OCI-LY7 (cell line): ENCODE measurements at regions not wholly inside any gene's neighbourhood (a gene's known extent, or its start where the extent isn't known, plus 50 kb on each side); places are given as distances from the start of the nearest gene placed in this dataset.

ENCODE experiments used
- BruUV-seq: library from RNA; stranded (reverse); fragments of 400-500 nt; replicated peaks from 2 replicates; lab custom pipeline; 2021; lab: Mats Ljungman, UMichigan
- CTCF ChIA-PET: fragments of 300-600 bp; sonication (Branson Sonifier 250); formaldehyde crosslinking; loops from one replicate; lab custom pipeline; 2022; ENCODE audit warnings: antibody characterized with exemption; ENCODE audit not compliant: unreplicated experiment; lab: Charles Lee
- POLR2A ChIA-PET: fragments of 300-600 bp; sonication (Branson Sonifier 250); formaldehyde crosslinking; loops from one replicate; lab custom pipeline; 2022; ENCODE audit warnings: antibody characterized with exemption; lab: Charles Lee
- DNase-seq: peaks from one replicate; pipeline ENCODE4 v3.0.0-alpha.2; 2015; ENCODE audit warnings: low spot score
- H2AFZ ChIP-seq: fragments of 200-600 bp; sonication (generic), shearing (Covaris generic); 2 replicates; pipeline ENCODE4 v1.6.1; 2014; ENCODE audit warnings: mild to moderate bottlenecking, antibody characterized with exemption, low read length, moderate library complexity
- H3K27ac ChIP-seq: fragments of 200-600 bp; sonication (generic); 2 replicates; pipeline ENCODE4 v1.5.1; 2014; ENCODE audit warnings: mixed run types, low read depth, mild to moderate bottlenecking, moderate library complexity, low read length, inconsistent platforms; ENCODE audit not compliant: poor library complexity, severe bottlenecking
- H3K36me3 ChIP-seq: fragments of 200-600 bp; sonication (generic); 2 replicates; pipeline ENCODE4 v1.6.1; 2014; ENCODE audit warnings: mild to moderate bottlenecking, antibody characterized with exemption, low read length, moderate library complexity, mixed read lengths; ENCODE audit not compliant: insufficient read depth
- H3K4me1 ChIP-seq: fragments of 200-600 bp; sonication (generic); 2 replicates; pipeline ENCODE4 v1.5.1; 2014; ENCODE audit warnings: mild to moderate bottlenecking, low read length; ENCODE audit not compliant: insufficient read depth, poor library complexity, severe bottlenecking
- H3K4me2 ChIP-seq: fragments of 200-600 bp; sonication (generic); 2 replicates; pipeline ENCODE4 v1.6.1; 2014; ENCODE audit warnings: mild to moderate bottlenecking, low read length
- H3K4me3 ChIP-seq: fragments of 200-600 bp; sonication (generic); 2 replicates; pipeline ENCODE4 v1.5.1; 2014; ENCODE audit warnings: mild to moderate bottlenecking, low read depth, low read length; ENCODE audit not compliant: poor library complexity, severe bottlenecking
- H3K79me2 ChIP-seq: fragments of 200-600 bp; sonication (generic); 2 replicates; pipeline ENCODE4 v1.6.1; 2016; ENCODE audit warnings: low read depth, mild to moderate bottlenecking, low read length, moderate library complexity, mixed read lengths; ENCODE audit not compliant: insufficient read depth
- H3K9me2 ChIP-seq: fragments of 200-600 bp; sonication (generic); 2 replicates; pipeline ENCODE4 v1.6.1; 2016; ENCODE audit warnings: mild to moderate bottlenecking, low read length, mixed read lengths; ENCODE audit not compliant: insufficient read depth
- H3K9me3 ChIP-seq: fragments of 200-600 bp; sonication (generic); 2 replicates; pipeline ENCODE4 v1.6.1; 2014; ENCODE audit warnings: mild to moderate bottlenecking, mixed run types, low read length, mixed read lengths
- H4K20me1 ChIP-seq: fragments of 200-600 bp; sonication (generic); 2 replicates; pipeline ENCODE4 v1.6.1; 2014; ENCODE audit warnings: mild to moderate bottlenecking, antibody characterized with exemption, low read length, moderate library complexity, mixed read lengths; ENCODE audit not compliant: insufficient read depth
- CTCF ChIP-seq: fragments of 200-600 bp; sonication (generic); conservative IDR thresholded peaks from 2 replicates; pipeline ENCODE4 v1.5.1; 2014; ENCODE audit warnings: mild to moderate bottlenecking, antibody characterized with exemption, low read length, moderate library complexity, mixed read lengths
- EZH2phosphoT487 ChIP-seq: fragments of 200-600 bp; sonication (generic); IDR thresholded peaks from 2 replicates; pipeline ENCODE4 v1.6.1; 2018; ENCODE audit warnings: low read depth, borderline replicate concordance, mild to moderate bottlenecking, mixed run types, antibody characterized with exemption, low read length, moderate library complexity, mixed read lengths
- intact Hi-C: fragments of 100-400 bp; cut with micrococcal nuclease; formaldehyde crosslinking; loops from one replicate; pipeline ENCODE4 v1.10.0; 2022; ENCODE audit not compliant: unreplicated experiment

GRCh38 chr11:28412029-28412428, 303.8 kb downstream of the METTL15 start:
- no peak overlapping the region for H3K4me2 ChIP-seq
- H2AFZ ChIP-seq: no peak overlapping the region
- ChIA-PET POLR2A (no interaction called here), CTCF (no interaction called here)
- intact Hi-C loops: no loop called here
- no peaks in the 10 kb centered on the region for H3K36me3 ChIP-seq
- no peaks in the 10 kb centered on the region for H3K9me2 ChIP-seq
- no peak for TF ChIP-seq CTCF
- no peak for TF ChIP-seq EZH2phosphoT487
- H3K4me1 ChIP-seq: no peaks in the 10 kb centered on the region
- H3K27ac ChIP-seq: no peak overlapping the region
- H4K20me1 ChIP-seq: no peaks in the 10 kb centered on the region
- DNase-seq: no peak
- no peaks in the 10 kb centered on the region for H3K79me2 ChIP-seq
- no peaks in the 10 kb centered on the region for H3K9me3 ChIP-seq
- H3K4me3 ChIP-seq: no peak overlapping the region
- BruUV-seq: no TSS peak

- no peak for DNase-seq
- Histone ChIP-seq H3K79me2 (no peaks in the 10 kb centered on the region), H4K20me1 (no peaks in the 10 kb centered on the region), H3K9me2 (no peaks in the 10 kb centered on the region), H3K36me3 (no peaks in the 10 kb centered on the region), H3K27ac (no peak overlapping the region), H3K4me1 (no peaks in the 10 kb centered on the region), H3K9me3 (no peaks in the 10 kb centered on the region), H3K4me2 (no peak overlapping the region), H2AFZ (no peak overlapping the region), H3K4me3 (no peak overlapping the region)
- TF ChIP-seq CTCF (no peak), EZH2phosphoT487 (no peak)
- intact Hi-C loops: no loop called here
- BruUV-seq: no TSS peak
- CTCF ChIA-PET: no interaction called here
- POLR2A ChIA-PET: no interaction called here
Measured at GRCh38 chr11:28401446-28401845, 293.3 kb downstream of the METTL15 start.

GRCh38 chr11:28400331-28401100, 292.3 kb downstream of the METTL15 start:
- ChIA-PET CTCF (no interaction called here), POLR2A (interaction anchor here (0.7 kb wide), 1 partner anchor 67 kb away, joined by 3 read pairs; no protein-coding TSS in a partner anchor)
- TF ChIP-seq CTCF (no peak), EZH2phosphoT487 (no peak)
- Histone ChIP-seq H3K79me2 (no peaks in the 10 kb centered on the region), H3K9me3 (no peaks in the 10 kb centered on the region), H4K20me1 (no peaks in the 10 kb centered on the region), H2AFZ (no peak overlapping the region), H3K4me3 (no peak overlapping the region), H3K9me2 (no peaks in the 10 kb centered on the region), H3K4me2 (no peak overlapping the region), H3K27ac (no peak overlapping the region), H3K4me1 (no peaks in the 10 kb centered on the region), H3K36me3 (no peaks in the 10 kb centered on the region)
- DNase-seq: no peak
- BruUV-seq: no TSS peak
- intact Hi-C loops: no loop called here
